ENCODE measurements at regions not wholly inside any gene's neighbourhood (a gene's known extent, or its start where the extent isn't known, plus 50 kb on each side); places are given as distances from the start of the nearest gene placed in this dataset.

DNA sequence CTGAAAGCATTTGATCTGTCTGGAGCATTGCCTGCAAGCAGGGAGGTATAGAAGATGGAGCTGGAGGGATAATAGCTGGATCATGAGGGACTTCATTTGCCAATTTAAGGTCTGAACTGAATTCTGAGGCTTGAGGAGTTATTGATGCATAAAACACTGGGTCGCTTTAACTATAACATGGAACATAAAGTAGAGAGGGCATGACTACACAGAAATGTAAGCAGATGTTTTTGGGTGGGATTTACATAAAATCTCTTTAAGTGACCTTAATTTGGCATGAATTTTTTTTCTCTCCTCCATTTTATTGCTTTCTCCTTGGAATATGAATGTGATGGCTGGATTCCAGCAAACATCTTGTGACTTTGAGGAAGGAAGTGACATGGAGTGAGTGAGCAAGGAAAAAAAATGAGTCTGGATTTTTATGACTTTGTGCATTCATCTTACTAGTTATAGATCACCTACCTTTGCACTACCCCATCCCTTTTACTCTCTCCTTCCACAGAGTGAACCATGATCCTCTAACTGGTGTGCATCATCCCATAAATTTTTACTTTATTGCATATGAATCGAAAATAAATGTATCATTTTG lies 356.0 kb downstream of the DUSP6 start:
- ATAC-seq (peak; percentile 59), DNase-seq (peak; percentile 43)
- Histone ChIP-seq H3K27ac (ENCODE audit: low read length) (no peak overlapping the region), H2AFZ (ENCODE audit: low read length) (peak overlapping the region; percentile 31; the same call in 1 of the 2 replicates), H3K4me2 (ENCODE audit: low read length) (no peak overlapping the region), H3K9ac (ENCODE audit: low read length) (no peak overlapping the region), H3F3A (ENCODE audit: low read length, unreplicated experiment) (no peaks in the 10 kb centered on the region), H3K36me3 (ENCODE audit: low read depth, low read length) (no peaks in the 10 kb centered on the region), H3K27me3 (ENCODE audit: low read length) (no peaks in the 10 kb centered on the region), H3K79me2 (ENCODE audit: low read length) (no peaks in the 10 kb centered on the region), H3K4me3 (ENCODE audit: low read length) (no peak overlapping the region), H4K20me1 (ENCODE audit: low read length) (no peaks in the 10 kb centered on the region), H3K4me1 (ENCODE audit: insufficient read depth, low read length) (peaks cover 11% of the 10 kb centered on the region), H3K9me3 (ENCODE audit: low read length) (no peaks in the 10 kb centered on the region), H3K9me2 (replicated peaks; ENCODE audit: low read length) (no peaks in the 10 kb centered on the region)
- TF ChIP-seq EZH2phosphoT487 (IDR thresholded peaks at IDR 0.05; ENCODE audit: borderline replicate concordance, low read length) (no peak), EZH2 (IDR thresholded peaks at IDR 0.05; ENCODE audit: low read length, unreplicated experiment) (no peak)
- TF ChIP-seq, protein P1, sequence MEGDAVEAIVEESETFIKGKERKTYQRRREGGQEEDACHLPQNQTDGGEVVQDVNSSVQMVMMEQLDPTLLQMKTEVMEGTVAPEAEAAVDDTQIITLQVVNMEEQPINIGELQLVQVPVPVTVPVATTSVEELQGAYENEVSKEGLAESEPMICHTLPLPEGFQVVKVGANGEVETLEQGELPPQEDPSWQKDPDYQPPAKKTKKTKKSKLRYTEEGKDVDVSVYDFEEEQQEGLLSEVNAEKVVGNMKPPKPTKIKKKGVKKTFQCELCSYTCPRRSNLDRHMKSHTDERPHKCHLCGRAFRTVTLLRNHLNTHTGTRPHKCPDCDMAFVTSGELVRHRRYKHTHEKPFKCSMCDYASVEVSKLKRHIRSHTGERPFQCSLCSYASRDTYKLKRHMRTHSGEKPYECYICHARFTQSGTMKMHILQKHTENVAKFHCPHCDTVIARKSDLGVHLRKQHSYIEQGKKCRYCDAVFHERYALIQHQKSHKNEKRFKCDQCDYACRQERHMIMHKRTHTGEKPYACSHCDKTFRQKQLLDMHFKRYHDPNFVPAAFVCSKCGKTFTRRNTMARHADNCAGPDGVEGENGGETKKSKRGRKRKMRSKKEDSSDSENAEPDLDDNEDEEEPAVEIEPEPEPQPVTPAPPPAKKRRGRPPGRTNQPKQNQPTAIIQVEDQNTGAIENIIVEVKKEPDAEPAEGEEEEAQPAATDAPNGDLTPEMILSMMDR (conservative IDR thresholded peaks at IDR 0.05; ENCODE audit: low read depth, low read length) = no peak
- no TSS peak for BruUV-seq (replicated peaks)
- intact Hi-C loops (cut with micrococcal nuclease) = no loop called here
- ChIA-PET CTCF (no interaction called here), POLR2A (ENCODE audit: unreplicated experiment) (no interaction called here)

DNA sequence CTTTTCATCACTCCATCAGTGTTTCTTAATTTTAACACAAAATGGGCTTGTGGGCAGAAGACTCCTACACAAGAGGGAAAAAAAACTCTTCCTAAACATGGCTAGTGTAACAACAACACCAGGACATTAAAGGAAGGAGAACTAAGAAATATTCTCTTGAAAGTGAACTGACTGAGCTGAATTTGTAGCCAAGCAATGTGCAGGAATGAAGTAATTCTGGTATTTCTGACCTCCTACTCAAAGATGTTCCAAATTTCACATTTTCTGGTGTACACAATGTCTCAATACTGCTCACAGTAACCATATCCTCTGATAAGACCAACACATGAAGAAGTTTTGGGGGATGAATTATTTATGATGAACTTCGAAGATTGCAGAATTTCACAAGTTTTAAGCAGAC lies 357.3 kb downstream of the DUSP6 start:
- H3K36me3 ChIP-seq (ENCODE audit: low read depth, low read length) = no peaks in the 10 kb centered on the region
- ChIA-PET CTCF (no interaction called here), POLR2A (ENCODE audit: unreplicated experiment) (no interaction called here)
- H3K4me2 ChIP-seq (ENCODE audit: low read length) = no peak overlapping the region
- no peak for DNase-seq
- TF ChIP-seq EZH2 (IDR thresholded peaks at IDR 0.05; ENCODE audit: low read length, unreplicated experiment) (no peak), EZH2phosphoT487 (IDR thresholded peaks at IDR 0.05; ENCODE audit: borderline replicate concordance, low read length) (no peak)
- TF ChIP-seq, protein P1 (conservative IDR thresholded peaks at IDR 0.05; ENCODE audit: low read depth, low read length) = no peak
- H2AFZ ChIP-seq (ENCODE audit: low read length) = no peak overlapping the region
- H3K4me3 ChIP-seq (ENCODE audit: low read length) = no peak overlapping the region
- H3K4me1 ChIP-seq (ENCODE audit: insufficient read depth, low read length) = peaks cover 11% of the 10 kb centered on the region
- H3K9ac ChIP-seq (ENCODE audit: low read length) = no peak overlapping the region
- ATAC-seq = no peak
- no peak overlapping the region for H3K27ac ChIP-seq (ENCODE audit: low read length)
- H3K9me3 ChIP-seq (ENCODE audit: low read length) = no peaks in the 10 kb centered on the region
- H3K79me2 ChIP-seq (ENCODE audit: low read length) = no peaks in the 10 kb centered on the region
- no peaks in the 10 kb centered on the region for H3K9me2 ChIP-seq (replicated peaks; ENCODE audit: low read length)
- no peaks in the 10 kb centered on the region for H3F3A ChIP-seq (ENCODE audit: low read length, unreplicated experiment)
- H4K20me1 ChIP-seq (ENCODE audit: low read length) = no peaks in the 10 kb centered on the region
- no TSS peak for BruUV-seq (replicated peaks)
- intact Hi-C loops (cut with micrococcal nuclease) = no loop called here
- no peaks in the 10 kb centered on the region for H3K27me3 ChIP-seq (ENCODE audit: low read length)

DNA sequence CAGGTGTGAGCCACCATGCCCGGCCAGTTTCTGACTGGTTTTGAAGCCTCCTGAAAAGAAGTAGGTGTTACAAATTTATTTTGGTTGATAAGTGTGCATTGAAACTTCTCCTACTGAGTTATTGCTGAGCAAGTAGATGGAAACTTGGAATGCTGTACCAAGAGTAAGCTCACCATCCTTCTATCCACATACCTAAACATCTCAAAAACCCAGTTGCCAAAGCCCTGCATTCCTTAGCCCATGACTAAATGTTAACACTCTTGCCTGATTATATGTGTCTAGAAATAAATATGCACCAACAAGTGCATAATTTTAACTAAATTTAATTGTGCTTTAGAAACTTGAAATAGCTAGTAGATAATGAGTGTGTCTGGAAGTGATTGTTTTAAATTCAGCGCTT lies 357.8 kb downstream of the DUSP6 start:
- no peak for ATAC-seq

More for the DNA sequence above, 357.8 kb downstream of the DUSP6 start:
- BruUV-seq (replicated peaks) = no TSS peak
- Histone ChIP-seq H4K20me1 (ENCODE audit: low read length) (no peaks in the 10 kb centered on the region), H3K9ac (ENCODE audit: low read length) (no peak overlapping the region), H3K4me3 (ENCODE audit: low read length) (no peak overlapping the region), H3K27me3 (ENCODE audit: low read length) (no peaks in the 10 kb centered on the region), H3K79me2 (ENCODE audit: low read length) (no peaks in the 10 kb centered on the region), H3K4me1 (ENCODE audit: insufficient read depth, low read length) (peaks cover 11% of the 10 kb centered on the region), H3K9me3 (ENCODE audit: low read length) (no peaks in the 10 kb centered on the region), H3K9me2 (replicated peaks; ENCODE audit: low read length) (no peaks in the 10 kb centered on the region), H3K27ac (ENCODE audit: low read length) (no peak overlapping the region), H3F3A (ENCODE audit: low read length, unreplicated experiment) (no peaks in the 10 kb centered on the region), H3K4me2 (ENCODE audit: low read length) (no peak overlapping the region), H3K36me3 (ENCODE audit: low read depth, low read length) (no peaks in the 10 kb centered on the region), H2AFZ (ENCODE audit: low read length) (no peak overlapping the region)
- ChIA-PET CTCF (interaction anchor here (0.6 to 1.7 kb wide), 3 partner anchors 128 to 858 kb away, joined by 3 to 12 read pairs (median 3); partner anchors contain the start of gene KITLG), POLR2A (ENCODE audit: unreplicated experiment) (no interaction called here)
- intact Hi-C loops (cut with micrococcal nuclease) = no loop called here
- no peak for DNase-seq
- TF ChIP-seq, protein P1 (conservative IDR thresholded peaks at IDR 0.05; ENCODE audit: low read depth, low read length) = no peak
- no peak for TF ChIP-seq EZH2phosphoT487 (IDR thresholded peaks at IDR 0.05; ENCODE audit: borderline replicate concordance, low read length)
- no peak for TF ChIP-seq EZH2 (IDR thresholded peaks at IDR 0.05; ENCODE audit: low read length, unreplicated experiment)
